Daoy (cell line): ENCODE measurements at regions not wholly inside any gene's neighbourhood (a gene's known extent, or its start where the extent isn't known, plus 50 kb on each side); places are given as distances from the start of the nearest gene placed in this dataset.
"Not testable (repeated sequence)": the region's sequence is repeated elsewhere in the genome, so short reads cannot be mapped to it uniquely, and the experiment has no call there.

Experiments
- DNase-seq: peaks from one replicate; pipeline ENCODE4 v3.0.0-alpha.2; 2015; ENCODE audit warnings: low read depth

DNA sequence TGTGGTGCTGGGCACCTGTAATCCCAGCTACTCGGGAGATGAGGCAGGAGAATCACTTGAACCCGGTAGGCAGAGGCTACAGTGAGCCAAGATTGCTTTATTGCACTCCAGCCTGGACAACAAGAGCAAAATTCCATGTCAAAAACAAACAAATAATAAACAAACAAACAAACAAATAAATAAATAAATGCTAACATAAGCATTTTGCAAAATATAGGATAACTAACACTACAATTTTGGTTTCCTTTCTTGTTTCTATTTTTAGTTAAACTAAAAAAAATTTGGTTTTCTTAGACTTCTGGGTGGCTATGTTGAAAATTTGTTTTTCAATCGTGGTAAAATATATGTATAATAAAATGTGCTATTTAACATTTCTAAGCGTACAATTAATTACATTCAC is 115.0 kb upstream of the ZNF516 start:
- no peak for DNase-seq

DNA sequence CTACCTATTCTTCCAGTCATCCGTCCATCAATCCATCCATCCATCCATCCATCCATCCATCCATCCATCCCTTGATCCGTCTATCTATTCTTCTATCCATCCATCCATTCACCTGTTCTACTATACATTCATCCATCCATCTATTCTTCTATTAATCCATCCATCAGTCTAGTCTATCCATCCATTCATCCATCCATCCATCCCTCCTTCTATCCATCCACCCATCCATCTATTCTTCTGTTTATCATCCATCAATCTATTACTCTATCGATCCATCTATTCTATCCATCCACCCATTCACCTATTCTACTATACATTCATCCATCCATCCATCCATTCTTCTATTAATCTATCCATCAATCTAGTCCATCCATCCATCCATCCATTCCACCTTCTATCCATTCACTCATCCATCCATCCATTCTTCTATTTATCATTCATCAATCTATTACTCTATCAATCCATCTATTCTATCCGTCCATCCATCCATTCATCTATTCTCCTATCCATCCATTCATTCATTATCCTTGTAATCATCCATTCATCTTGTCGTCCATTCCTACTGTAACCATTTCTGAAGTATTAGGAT is 110.4 kb upstream of the ZNF516 start:
- DNase-seq = no peak

DNA sequence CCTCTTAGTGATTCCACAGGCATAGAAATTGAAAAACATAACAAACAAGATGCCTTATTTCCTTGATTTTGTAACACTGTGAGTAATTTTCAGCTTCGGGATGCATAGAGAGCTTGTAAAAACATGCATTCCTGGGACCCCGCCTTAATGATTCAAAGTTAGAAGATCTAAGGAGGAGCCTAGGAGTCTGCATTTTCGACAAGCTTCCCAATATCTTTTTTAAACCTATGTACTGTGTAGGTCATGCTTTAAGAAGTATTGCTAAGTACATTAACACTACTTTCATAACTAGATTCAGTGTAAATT is 109.8 kb upstream of the ZNF516 start:
- no peak for DNase-seq

DNA sequence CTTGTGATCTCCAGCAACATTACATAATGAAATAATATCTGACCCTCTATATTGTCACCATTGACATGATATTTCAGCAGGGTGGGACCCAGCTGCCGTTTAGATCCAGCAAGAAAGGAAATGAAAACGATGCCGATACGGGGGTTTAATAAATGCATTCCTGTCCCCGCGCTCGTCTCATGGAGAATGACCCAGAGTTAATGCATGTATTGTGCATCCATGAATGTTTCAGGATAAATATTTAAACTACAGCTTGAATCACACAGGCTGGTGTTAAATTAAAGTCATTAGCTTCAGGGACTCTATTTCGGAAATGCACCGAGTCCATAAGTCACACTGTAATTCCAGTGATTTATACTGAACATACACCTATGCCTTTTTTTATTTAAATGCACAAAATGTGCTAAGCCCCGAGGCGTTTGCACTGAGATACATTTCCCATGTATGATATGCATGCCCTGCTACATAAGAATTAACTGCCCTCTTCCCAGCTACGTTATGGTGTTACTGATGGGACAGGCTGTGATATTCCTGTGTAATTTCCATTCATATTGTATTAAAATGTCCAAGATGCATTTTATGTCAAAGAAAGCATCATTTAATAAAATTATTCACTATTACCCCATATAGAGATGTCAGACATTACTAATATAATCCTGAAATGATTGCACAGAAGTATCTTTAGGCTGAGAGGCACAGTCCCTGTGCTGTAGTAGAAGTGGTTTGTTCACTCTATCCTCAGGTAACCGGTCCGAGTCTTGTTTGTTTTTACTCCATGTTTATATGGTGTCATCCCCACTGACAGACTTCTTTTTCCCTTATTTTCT is 109.3 kb upstream of the ZNF516 start:
- DNase-seq = no peak

DNA sequence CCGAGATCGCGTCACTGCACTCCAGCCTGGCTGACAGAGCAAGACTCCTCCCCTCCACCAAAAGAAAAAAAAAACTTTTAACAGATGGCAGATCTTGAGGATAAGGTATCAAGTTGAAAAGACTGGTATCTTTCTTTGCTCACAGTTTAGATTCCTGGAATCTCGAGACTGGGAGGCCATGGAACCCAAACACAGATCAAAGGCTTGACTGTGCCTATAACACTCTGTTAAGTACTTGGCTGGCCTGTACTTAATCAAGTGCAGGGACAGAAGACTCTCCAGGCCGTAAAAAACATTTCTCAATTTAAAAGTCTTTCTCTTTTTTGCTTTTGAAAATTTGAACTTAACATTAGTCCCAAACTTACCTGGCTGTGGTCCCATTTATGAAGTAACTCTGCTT is 107.1 kb upstream of the ZNF516 start:
- DNase-seq = no peak

DNA sequence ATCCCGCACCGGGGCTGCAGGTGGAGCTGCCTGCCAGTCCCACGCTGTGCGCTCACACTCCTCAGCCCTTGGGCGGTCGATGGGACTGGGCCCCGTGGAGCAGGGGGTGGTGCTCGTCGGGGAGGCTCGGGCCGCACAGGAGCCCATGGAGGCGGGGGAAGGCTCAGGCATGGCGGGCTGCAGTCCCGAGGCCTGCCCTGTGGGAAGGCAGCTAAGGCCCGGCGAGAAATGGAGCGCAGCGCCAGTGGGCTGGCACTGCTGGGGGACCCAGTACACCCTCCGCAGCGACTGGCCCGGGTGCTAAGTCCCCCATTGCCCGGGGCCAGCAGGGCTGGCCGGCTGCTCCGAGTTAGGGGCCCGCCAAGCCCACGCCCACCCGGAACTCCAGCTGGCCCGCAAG is 105.0 kb upstream of the ZNF516 start:
- DNase-seq = not testable (repeated sequence)

DNA sequence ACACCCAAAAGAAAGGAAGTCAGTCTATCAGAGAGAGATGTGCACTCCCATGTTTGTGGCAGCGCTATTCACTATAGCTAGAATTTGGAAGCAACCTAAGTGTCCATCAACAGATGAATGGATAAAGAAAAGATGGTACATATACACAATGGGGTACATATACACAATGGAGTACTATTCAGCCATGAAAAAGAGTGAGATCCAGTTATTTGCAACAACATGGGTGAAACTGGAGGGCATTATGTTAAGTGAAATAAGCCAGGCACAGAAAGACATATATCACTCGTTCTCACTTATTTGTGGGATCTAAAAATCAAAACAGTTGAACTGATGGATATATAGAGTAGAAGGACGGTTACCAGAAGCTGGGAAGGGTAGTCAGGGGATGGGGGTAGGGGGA is 99.9 kb upstream of the ZNF516 start:
- no peak for DNase-seq

DNA sequence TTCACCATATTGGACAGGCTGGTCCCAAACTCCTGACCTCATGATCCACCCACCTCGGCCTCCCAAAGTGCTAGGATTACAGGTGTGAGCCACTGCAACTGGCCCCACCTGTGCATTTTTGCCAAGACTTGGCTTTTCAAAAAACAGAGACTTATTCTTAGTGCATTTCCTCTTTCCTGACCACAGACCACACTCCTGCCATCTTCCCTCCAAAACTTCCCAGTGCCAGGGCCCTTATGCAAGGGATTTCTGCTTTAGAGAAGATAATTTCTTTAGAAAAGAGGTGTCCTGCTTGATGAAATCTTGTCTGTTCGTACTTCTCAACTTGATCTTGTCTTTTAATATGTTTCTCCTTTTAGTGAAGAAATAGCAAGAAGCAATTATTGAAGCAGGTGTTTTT is 98.8 kb upstream of the ZNF516 start:
- DNase-seq = no peak

DNA sequence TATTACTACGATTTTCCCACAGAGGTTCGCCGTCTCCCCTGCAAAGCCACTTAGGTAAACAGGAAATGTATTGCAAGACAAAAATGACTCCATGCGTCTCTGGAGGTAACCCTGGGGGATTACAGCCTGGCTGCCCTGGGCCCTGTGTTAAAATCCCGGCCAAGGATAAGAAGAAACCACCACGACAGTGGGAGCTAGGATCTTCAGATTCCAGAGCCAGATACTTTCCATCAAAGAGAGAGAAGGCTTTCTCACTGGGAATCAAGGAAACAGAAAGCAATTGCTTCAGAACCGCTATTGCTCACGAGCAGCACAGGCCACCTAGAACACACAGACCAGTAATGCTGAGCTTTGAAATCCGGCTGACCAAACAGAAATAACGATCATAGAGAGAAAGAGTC is 97.9 kb upstream of the ZNF516 start:
- peak; percentile 16 for DNase-seq

DNA sequence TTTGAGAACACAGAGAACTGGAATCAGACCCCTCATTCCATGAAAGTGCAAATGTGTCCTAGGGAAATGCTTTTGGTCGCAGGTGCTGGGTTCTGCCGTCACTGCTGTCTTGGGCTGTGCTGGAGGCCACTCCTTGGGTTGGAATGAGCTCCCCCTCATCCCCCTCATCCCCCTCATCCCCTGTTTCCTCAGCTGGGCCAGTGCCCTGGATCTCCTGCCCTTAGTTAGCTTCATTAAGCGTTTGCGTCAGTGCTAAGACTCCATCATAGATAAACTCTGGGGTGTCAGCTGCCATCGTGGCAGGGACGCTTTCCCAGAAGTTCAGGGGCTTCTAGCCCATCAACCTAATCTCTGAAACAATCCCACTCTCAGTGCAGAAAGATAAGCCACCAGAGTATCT is 97.1 kb upstream of the ZNF516 start:
- DNase-seq = no peak

DNA sequence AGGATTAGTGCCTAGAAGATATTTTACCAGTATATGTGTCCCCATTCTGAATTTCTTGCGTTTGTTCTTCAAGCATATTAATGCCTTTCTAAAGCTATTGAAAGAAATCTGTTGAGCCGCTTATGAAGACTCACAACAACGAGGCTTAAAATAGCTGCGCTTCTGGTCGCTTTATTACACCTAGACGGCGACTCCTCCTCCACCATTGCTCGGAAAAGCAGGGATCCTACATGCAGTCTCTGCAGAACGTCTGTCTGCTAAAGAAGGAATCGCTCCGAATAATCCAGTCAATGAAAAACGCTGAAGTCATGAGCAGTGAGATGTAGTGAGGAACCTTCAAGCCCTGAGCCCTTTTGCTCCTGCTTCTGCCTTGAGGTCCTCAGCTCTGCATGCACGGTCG is 94.8 kb upstream of the ZNF516 start:
- no peak for DNase-seq

DNA sequence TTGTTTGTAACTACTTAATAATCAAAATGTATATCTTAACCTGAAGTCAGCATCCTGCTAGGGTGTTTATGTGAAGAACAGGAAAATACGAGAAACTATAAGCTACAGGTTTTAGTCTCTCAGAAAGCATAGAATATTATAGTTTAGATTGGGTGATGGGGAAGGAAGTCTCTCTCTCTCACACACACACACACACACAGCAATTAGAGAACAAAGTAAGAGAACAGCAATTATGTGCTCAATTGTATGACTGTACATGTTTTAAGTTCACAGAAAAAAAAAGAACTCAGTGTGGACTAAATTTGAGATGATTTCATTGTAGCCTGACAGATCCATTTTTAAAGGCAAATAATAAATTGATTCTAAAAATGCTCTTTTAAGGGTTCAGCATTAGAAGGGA is 94.3 kb upstream of the ZNF516 start:
- DNase-seq = no peak

DNA sequence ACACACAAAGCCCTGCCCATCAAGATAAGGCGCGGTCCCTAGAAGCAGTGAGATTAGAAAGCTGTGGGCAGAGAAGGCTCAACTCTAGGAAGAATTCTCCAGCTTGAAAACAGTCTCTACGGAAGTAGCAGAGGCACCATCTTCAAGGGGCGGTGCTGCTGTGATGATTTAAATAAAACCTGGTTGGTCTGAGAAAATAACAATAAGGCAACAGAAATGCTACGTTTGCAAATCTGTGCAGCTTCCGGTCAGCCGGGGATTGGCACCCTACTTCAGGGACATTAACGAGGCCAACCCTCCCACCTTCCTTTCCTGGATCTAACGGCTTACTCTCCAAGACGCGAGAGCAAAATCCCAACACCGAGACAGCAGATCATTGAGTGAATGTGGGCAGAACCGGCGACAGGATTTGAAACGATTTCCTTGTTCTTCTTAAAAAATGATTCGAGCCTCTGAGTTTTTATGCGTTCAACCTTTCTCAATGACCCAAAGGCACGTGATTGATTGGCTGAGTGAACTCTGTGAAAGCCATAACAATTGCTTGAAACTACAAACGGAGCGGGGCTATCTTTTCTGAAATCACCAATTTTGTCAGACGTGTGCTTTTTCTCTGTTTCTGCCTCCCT is 93.7 kb upstream of the ZNF516 start:
- no peak for DNase-seq

DNA sequence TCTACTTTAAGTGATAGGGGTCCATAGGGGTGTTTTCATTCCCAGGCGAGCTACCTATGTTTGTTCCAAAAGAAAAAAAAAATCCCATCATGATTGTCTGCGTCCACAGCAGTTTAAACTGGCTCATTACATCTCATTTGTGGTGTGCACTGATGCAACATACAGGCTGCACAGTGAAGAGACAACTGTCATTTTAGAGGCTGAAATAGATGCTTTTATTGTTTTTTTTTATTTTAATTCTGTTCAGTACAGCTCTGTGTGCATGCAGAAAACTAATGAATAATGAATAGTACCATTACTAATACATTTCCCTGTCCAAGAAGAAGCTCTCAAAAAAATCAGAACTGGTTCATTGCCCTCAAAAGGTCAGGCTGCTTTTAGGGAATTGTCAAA is 92.8 kb upstream of the ZNF516 start:
- no peak for DNase-seq

DNA sequence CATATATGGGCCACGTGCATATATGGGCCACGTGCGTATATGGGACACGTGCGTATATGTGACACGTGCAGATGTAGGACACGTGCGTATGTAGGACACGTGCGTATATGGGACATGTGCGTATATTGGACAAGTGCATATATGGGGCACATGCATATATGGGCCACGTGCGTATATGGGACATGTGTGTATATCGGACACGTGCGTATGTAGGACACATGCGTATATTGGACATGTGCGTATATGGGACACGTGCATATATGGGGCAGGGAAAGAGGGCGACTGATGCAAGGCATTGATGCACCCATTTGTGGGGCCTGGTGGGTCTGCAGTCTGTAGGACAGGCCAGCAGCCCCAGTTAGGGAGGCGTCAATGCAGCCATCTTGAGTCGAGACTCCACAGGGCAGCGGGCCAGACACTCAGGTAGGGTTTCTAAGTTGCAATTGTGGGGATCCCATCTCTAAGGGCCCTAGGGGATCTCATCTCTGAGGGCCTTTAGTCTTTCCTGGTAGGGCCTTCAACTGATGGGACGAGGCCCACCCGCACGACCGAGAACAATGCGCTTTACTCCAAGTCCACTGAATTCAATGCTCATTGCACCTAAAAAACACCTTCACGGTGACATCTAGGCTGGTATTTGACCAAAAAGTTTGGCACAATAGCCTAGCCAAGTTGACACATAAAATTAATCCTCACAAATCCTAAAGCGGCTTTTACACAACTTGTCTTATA is 92.3 kb upstream of the ZNF516 start:
- DNase-seq = no peak

DNA sequence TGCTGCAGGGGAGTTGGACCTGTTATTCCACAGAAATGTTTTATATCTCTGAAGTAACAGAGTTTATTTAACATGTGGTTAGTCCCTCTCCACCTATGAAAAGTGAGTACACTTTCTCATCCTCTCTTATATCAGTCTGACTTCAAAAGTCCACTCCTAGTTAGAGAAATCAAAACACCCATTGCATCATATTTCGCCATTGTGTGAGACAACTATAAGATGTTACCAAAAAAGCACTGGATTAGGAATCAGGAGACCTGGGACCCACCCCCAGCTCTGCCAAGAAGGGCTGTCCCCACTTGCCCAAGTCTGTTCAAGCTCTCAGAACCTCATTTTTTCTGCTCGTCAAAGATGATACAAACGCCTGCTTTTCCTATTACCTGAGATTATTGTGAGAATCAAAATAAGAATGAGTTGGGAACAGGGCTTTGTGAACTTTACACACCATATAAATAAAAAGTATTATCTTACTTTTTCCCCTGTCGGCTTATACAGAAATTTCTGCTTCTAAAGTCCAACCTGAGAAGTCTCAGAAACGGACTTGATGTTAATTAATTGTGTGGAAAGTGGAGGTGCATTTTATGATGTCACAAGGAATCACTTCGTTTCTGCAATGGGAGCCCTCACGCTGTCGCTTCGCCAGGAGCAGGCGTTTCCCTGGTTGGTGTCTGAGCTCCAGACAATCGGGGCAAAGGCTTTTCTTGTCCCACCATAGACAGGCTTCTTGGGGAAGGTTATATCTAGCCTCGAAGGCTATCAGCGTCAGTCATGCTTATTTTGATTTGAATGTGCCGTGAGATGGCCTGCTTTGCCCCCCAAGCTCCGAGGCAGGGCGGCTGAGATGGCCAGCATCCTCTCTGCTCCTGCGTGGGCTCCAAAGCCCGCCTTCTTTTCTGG is 89.6 kb upstream of the ZNF516 start:
- DNase-seq = no peak

DNA sequence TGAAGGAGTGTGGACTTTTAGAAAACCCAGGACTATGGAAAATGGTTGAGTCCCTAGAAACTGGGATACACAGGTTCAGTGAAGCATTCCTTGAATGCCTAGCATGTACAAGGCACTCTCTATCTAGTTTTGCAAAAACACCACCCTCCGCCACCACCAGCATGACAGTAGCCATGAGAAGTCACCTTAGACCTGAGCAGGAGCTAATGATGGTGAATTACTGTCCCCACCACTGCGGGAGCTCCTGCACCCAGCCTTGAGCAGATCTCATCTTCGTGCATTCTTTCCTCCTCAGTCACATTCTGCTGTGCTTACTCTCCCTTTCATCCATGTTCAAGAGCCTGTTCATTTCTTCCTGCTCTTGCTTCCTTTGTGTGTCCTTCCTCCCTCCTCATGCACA is 86.2 kb upstream of the ZNF516 start:
- DNase-seq = no peak

DNA sequence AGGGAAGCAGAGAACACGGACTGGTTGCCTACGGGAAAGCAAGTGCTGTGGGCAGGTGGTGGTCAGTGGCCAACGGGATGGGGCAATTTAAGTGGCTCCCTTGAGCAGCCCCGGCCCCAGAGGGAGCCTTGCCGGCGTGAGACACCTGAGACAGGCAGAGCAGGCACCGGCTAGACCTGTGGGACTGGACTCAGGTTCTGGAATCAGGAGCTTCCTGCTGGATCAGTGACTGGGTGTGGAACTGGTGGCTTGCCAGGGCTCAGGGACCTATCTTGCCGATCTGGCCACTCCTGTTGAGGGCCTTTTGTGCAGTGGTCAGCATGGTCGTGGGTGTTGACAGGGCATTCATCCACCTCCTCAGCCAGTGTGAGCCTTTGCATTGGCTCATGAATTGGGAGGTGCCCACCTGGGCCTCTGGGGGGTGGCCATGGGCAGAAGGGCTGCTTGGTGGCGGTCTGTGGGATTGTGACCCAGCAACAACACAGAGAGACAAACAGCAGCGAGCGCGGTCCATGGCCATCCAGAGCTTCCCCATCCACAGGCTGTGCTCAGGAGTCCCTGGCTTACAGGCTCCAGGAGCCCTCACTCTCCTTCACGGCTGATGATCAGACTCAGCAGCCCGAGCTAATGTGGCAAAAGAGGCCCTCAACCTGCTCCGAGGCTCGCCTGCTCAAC is 85.4 kb upstream of the ZNF516 start:
- DNase-seq = no peak

DNA sequence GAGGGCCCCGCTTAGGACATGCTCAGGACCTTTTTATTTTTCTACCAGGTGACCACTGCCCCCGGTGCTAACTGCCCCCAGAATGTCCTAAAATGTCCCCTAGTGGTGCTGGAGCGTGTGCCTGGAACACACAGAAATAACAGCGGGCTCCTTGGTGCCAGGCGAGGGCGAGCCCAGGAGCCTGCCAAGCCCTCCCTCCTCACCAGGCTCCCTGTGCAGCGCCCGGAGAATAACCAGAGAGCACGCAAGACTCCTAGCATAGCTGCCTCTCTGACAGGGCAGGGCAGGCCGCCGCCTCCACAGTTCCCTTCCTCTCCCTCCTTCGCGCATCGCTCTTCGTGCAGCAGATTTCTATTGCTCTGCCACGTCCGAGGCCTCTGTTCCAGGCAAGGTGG is 84.3 kb upstream of the ZNF516 start:
- no peak for DNase-seq

DNA sequence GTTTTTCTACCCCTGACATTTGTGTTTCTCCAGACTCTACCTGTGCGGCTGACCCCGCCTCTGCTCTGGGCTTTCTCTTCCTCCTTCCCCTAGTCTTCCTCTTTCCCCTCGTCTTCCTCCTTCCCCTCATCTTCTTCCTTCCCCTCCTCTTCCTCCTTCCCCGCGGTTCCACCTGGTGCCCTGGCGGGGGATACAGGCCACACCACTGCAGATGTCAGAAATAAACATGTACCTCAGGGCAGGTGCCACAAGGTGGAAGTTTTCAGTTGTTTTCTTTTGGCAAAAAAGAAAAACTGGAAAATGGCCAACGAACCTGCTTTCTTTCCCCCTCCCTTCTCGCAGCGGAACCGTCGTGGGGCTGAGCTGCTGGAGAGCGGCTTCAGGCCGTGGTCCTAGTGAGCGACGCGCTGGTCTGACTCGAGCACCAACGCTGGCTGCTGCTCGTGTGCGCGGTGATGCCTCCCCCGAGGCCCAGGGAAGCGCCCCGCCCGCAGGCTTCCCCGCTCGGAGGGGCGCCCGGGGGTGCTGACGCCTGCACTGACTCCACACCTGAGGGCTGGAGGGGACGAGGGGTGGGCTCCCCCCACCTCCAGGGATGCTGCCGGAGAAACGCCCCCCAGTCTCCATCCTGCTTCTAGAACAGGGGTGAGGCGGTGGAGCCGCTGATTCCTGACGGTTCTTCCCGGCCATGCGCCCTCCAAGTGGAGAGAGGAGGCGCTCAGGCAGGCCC is 83.7 kb upstream of the ZNF516 start:
- DNase-seq = no peak
